Stromal cell of bone marrow (primary cell): ENCODE measurements at regions not wholly inside any gene's neighbourhood (a gene's known extent, or its start where the extent isn't known, plus 50 kb on each side); places are given as distances from the start of the nearest gene placed in this dataset.

Experiments
- DNase-seq: peaks from one replicate; pipeline ENCODE4 v3.0.0-alpha.2; 2012; ENCODE audit warnings: low read depth

DNA sequence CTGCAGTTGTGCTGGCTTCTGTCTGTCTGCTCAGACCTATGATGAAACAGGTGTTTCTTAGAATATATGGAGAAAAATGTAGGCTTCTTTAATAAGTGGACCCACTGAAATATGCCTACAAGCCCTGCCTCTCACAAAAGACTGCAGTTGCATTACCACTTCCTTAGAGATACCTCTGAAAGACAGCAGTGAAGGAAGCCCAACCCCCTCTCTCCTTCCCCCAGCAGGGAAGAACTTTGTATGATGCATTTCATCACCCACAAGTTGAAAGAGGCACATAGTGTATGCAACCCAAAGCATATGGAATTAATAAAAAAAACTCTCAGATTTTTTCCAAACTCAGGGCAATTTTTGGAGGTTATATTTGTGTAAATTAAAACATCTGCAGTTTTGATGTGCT, 916.7 kb downstream of the TECRL start:
- no peak for DNase-seq

DNA sequence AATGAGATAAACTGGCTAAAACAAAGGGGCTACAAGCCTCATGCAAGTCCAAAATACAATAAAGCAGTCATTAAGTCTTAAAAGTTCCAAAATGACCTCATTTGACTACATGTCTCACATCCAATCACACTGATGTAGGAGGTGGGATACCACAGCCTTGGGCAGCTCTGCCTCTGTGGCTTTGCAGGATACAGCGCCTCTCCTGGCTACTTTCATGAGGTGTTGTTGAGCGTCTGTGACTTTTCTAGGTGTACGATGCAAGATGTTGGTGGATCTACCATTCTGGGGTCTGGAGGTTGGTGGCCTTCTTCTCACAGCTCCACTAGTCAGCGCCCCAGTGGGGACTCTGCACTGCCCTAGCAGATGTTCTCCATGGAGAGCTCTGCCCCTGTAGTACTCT, 944.9 kb downstream of the TECRL start:
- no peak for DNase-seq

DNA sequence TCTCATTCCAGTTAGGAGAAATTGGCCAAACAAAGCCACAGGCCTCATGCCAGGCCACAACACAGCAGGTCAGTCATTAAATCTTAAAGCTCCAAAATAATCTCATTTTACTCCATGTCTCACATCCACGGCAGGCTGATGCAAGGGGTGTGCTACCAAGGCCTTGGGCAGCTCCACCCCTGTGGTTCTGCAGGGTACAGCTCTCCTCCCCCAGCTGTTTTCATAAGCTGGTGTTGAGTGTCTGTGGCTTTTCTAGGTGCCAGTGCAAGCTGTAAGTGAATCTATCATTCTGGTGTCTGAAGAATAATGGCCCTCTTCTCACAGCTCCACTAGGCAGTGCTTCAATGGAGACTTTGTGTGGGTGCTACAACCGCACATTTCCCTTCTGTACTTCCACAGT, 949.2 kb downstream of the TECRL start:
- DNase-seq = no peak

DNA sequence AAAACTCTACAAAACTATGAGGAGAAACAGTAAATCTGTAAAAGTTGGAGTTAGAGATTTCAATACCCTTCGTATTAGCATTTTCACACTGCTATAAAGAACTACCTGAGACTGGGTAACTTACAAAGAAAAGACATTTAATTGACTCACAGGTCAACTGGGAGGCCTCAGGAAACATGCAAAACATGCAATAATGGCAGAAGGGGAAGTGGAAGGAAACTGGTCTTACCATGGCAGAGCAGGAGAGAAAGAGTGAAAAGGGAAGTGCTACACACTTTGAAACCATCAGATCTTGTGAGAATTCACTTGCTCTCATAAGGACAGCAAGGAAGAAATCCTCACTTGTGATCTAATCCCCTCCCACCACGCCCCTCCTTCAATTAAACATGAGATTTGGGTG, 949.9 kb downstream of the TECRL start:
- no peak for DNase-seq

DNA sequence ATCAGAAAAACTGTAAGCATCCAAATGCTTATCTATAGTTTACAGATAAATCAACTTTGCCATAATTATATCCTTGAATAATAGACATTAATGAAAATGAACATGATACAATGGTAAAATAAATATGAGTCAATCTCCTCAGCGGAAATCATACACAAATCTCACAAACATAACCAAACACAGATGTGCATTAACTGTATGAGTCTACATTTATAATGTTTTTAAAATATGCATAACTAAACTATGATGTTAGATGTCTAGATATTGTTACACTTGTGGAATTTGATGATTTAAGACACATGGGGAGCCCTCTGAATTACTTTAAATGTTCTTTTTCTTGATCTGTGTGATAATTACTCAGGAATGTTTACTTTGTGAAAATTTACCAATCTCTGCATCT, 951.2 kb downstream of the TECRL start:
- DNase-seq = no peak

DNA sequence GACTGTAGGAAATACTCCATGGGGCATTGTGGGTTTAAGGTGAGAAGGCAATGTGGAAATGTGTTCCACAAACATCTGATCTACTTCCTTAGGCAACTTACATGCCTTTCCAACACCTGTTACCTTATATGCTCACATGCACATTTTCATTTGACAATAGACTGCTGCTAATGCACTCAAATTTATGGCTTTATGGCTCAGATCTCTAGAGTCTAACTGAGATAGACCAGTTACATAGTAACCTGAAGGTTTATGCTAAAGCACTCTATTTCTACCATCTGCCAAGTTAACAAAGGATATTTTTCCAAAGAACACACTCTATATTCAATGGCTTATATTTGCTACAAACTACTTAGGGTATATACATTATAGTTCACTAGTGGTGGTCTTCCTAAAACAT, 969.0 kb downstream of the TECRL start:
- DNase-seq = no peak

DNA sequence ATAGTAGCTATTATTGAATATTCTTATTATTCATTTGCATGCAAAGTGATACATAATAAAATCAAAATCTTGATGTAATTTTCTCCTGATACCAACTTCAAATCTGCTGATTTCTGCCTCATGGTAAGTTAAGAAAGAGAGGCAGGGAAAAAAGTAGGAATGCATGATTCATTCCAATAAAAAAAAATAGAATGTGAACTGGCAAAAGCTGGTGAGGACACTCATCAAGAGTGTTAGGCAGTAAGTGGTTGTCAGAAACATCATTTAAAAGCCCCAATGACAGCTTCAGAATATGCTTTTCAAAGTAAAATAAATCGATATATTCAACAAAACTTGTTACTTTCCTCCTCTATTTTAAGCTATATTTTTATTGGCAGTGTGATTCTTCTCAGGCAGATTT, 979.1 kb downstream of the TECRL start:
- DNase-seq = no peak

DNA sequence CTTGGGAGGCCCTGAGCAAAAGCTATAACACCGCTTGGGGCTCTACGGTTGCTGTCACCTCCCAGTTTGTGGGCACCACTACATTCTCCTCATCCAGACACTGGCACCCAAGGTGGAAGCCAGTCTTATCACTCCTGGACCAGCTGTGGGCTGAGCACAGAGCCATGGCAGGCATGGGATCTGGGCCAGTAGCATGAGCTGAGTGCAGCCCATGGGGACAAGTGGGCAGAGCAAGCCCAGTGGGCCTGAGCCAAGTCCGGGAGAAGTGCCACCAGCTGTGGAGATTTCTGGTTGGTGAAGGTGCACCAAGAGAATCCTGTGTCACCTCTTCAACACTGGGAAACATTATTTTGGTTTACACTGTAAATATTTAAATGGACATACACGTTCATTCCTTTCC, 1013.0 kb downstream of the TECRL start:
- DNase-seq = no peak

DNA sequence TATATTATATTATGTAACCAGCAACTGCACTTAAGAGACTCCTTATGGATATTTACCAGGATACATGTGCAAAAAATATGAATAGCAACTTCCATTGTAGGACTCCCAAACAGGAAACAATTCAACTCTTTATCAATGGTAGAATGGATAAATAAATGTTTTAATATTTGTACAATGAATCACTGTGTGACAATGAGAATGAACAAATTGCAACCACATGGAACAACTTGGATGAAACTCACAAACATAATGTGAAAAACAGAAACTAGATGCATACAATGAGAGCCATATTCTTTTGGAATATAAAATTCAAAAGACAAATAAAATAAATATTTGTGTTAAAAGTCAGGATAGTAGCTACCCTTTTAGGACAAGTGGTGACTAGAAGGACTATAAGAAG, 1015.7 kb downstream of the TECRL start:
- no peak for DNase-seq

DNA sequence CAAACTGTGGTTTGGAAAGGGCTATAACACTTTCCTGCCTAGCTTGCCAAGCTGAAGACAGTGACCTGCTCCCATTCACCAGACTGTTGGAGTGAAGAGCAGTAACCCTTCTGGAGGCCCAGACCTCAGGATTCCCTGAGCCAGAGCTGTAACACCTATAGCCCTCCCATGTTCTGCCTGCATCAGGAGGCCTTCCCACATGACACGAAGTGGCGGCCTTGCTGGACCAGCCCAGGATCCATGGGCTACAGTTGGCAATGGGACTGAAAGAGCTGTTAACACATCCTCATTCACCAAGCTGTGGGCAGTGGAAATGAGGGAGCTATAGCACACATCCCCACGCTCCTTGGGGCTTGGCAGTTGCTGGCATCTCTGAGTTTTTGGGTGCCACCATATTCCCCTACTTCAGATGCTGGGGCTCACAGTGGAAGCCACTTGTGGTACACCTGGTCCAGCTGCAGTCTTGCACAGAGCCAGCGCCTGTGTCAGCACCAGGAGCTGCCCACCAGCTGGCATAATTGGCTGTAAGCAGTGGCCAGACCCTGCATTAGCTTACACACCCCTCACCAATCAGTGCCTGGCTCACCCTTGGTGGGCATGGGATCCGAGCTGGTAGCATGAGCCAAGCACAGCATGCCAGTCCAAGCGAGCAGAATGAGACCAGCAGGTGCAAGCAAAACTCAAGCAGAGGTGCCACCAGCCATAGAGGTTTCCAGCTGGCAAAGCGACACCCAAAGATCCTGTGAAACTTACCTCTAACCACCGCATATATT, 1029.3 kb downstream of the TECRL start:
- DNase-seq = no peak

DNA sequence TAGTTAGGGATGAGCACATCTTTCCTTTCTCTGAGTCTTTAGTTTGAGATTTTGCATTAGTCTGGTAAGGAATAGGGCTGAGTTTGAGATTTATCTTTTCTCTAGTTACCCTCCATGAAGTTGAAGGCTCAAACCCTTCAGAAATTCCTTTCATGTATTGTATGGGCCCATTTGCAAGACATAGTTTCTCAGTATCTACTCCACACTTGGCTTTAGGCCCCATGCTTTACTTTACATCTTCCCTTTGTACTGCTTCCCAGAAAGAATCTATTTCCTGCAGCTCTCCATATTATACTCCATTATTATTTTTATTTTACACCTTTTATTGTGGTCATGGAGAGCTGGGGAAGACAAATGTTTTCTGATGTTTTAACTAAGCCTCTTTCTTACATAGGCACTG, 1038.2 kb downstream of the TECRL start:
- DNase-seq = no peak

DNA sequence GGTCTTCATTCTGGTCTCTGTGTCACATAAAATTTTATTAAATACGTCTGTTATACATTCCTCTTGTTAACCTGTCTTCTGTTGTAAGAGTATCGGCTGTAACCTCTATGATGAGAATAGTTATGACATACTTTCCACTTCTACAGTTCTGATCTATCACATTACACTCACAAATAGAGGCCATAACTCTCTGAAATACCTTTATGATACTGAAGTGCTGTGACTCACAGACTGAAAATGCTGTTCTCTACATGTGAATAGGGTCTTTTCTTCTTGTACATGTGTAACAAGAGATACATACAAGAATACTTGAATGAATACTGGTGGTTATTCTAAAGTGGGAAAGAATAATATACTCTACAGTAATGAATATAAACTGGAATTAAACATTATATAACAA, 1047.6 kb downstream of the TECRL start:
- no peak for DNase-seq

DNA sequence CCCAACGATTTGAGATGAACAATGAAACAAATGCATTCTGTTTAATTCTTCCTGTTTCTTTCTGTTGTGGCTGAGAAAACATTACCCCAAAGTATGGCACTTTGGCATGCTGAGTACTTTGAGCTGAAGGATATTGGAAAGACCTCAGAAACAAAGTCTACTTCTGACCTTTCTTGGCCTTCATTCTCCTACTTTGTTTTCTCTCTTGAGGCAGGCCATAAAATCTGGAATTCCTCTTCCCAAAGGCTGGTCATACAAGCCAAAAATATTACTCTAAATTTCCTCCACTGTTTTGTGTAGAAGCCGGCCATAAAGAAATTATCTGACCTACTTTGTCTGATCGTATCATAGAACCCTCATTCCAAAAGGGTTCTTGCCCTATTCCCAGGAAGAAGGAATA, 1048.2 kb downstream of the TECRL start:
- DNase-seq = no peak

DNA sequence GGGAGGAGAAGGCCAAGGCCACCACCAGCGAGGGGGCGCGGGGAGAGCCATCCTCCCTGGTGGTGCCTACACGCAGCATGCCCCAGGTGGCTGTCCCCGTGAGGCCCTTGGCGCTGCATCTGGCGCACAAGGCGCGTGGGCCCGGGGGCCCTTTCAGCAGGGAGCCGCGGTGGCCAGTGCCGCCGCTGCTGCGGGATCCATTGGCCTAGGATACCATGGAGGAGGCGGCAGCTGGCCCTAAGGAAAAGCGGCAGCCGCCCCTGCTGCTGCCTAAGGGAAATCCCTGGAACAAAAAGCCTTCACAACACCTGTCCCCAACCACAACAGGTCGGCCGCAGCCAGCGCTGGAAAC, 1059.6 kb downstream of the TECRL start:
- no peak for DNase-seq

DNA sequence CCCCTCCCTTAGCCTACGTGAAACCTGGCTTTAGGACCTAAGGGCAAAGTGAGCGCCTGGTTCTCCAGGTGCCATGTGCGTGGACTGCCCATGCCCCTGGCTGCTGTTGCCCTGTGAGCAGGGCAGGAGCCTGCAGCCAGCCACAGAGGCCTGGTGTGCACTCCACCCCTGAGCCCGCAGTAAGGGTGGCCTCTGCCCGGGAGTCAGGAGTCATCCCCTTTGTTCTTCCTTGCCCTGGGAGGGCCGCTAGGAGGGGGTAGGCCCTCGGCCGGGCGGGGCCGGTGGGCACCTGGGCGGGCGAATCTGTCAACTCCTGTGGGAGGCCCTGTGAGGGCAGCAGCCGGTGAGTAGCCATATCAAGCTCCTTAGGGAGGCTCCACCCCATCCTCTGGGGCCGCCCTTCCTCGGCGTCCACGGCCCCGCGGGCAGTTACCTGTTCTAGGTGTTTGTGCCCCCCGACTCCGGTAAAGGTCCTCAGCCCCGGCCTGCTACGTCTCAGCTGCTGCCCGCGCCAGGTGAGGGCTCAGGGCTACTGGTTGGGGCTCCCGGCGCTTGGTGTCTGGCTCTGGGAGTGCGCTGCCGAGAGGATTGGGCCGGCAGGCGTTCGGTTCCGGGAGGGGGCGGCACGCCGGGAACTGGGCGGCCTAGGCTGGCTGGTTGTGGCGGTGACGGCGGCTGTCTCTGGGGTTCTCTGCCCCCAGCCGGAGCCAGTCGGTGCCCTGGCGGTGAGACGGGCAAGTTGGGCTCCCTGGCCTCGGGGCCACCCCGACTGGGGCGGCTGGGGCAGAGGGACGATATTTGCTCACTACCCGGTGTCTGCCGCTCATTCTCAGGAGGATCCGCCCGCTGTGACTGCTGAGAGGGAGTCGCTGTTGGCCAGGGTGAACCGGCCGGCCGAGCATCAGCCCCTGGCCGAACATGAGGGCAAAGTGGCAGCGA, 1060.2 kb downstream of the TECRL start:
- no peak for DNase-seq

DNA sequence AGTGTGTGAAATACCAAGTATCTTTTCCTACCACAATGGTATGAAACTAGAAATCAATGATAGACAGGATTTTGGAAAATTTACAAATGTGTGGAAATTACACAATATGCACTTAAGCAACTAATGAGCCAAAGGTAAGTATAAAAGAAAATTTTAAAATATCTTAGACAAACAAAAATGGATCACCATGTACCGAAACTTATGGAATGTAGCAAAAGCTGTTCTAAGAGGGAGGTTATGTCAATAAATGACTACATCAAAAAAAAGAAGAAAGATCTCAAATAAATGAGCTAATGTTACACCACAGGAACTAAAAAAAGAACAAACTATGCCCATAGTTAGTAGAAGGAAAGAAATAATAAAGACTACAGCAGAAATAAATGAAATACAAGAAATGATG, 1084.1 kb downstream of the TECRL start:
- no peak for DNase-seq

DNA sequence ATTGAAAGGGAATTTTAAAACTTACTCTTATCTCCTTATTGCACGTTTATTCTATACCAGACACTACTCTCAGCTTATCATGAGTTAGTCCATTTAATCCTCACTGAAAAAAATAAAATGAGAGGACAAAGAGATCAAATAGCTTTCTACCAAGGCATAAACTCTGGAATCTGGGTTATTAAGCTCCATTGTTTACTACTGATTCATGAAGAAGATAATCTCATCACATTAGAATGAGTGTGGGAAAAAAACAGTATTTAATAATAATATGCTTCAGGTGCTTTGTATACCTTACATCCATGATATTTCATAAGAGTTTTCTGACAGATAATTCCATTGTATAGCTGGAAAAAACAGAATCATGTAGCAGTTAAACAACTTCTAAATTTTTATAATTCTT, 1092.6 kb downstream of the TECRL start:
- DNase-seq = no peak

DNA sequence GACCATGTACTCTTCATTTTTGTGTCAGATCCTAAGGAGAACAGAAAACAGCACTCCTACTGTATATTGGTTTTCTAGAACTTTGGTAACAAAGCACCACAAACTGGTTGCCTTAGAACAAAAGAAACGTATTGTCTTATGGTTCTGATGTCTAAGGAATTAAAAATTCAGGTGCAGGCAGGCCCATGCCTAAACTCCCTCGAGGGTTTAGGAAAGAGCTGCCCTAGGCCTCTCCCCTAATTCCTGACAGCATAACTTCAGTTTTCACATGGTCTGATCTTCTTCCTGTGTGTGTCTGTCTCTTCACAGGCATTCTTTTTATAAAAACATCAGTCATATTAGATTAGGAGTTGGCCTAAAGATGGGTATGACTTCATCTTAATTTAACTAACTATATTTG, 1093.6 kb downstream of the TECRL start:
- DNase-seq = no peak

DNA sequence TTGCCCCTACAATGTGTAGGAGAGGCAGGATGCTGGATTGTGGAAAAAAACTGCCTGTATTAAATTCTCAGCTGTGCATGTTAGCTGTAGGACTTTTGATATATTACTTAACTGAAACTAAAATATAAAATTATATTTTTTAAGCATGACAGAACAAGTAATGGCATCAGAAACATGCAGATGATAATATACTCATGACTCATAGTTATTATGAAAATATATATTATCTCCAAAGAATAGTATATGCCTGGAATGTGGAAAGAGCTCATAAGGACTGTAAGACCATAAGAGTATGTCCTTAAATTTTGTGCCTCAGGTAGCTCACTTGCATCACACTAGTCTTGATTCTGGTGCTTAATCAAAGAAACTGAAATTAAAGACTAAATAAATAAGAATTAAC, 1100.6 kb downstream of the TECRL start:
- DNase-seq = no peak

DNA sequence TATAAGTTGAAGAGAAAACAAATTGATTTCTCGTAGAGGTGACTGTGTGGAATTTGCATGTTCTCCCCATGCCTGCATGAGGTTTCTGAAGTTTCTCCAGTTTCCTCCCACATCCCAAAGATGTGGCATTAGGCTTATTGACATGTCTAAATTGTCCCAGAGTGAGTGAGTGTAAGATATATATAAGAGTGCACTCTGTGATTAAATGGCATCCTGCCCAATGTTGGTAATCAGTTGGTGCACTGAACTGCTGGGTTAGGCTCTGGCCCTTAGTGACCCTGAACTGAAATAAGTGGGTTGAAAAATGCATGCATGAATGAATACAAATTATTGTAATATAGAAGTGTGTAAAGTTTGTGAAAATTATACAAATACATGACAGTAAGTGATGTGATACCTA, 1106.5 kb downstream of the TECRL start:
- DNase-seq = no peak

DNA sequence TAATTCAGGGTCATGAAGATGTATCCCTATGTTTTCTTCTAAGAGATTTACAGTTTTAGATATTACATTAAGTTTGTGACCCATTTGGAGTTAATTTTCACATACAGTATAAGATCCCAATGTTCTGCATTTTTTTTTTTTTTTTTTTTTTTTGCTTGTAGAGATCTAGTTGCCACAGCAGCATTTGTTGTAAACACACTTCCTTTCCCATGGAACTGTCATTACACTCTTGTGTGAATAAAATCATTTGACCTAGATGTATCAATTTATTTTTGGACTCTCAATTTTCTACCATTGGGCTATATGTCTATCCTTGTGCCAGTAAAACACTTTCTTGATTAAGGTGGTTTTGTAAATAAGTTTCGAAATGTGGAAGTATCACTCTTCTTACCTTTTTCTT, 1107.2 kb downstream of the TECRL start:
- DNase-seq = no peak

DNA sequence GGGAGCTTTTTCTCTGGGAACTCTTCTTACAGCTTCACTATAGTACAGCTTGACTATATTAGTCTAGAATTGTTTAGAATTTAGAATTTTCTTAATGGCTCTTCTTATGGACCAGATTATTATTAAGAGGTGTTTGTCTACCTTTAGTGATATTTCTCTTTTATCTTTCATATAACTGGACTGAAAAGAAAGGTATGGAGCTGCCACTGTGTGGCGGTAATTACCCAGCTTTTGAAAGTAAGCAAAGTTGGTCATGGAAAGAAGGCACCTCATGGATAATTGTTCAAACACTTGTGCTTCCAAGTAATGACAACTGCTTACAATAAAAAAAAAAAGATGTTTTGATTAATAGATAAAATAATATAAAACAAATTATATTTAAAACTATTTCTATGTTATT, 1112.5 kb downstream of the TECRL start:
- no peak for DNase-seq

DNA sequence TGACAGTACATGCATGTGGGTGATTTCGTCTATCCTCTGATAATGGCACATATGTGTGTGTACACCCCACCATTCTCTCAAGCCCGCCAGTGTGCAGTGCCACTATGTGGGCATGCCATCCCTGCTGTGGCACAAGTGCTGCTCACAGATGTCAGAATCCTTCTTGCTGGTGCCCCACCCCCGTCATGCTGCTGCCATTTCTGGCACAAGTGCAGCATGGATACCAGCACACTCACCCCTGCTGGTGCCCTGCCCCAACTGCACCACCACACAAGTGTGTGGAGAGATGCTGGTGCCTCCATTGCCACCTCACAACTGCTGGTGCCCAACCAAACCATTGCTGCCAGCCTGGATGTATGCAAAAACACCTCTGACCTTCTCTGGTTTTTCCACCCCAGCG, 1133.8 kb downstream of the TECRL start:
- no peak for DNase-seq

DNA sequence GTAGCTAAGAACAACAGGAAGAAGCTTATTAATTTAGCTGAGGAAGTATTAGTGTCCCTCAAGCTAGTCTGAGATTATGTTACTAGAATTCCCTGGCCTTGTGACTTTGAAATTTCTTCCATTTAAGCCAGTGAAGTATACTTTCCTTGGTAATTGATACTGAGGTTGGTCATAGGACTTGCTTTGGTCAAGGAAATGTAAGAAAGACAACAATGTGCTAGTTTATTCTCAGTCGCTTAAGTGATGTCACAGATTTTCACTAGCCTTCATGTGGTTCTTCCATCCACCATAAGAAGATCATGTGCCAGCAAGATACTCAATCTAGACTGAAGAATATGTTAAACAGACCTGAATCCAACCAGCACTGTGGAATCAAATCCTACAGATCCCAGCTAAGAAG, 1140.1 kb downstream of the TECRL start:
- no peak for DNase-seq
